GM12878 (cell line): ENCODE measurements at regions not wholly inside any gene's neighbourhood (a gene's known extent, or its start where the extent isn't known, plus 50 kb on each side); places are given as distances from the start of the nearest gene placed in this dataset.

Source experiments
- ATAC-seq: fragments of 200-7000 bp; cut with Tn5 transposase; 3 replicates; pipeline ENCODE4 v1.9.1; 2020; ENCODE audit warnings: mild to moderate bottlenecking, moderate library complexity
- BruUV-seq: library from RNA; stranded (reverse); fragments of 400-500 nt; replicated peaks from 2 replicates; lab custom pipeline; 2021; lab: Mats Ljungman, UMichigan
- CTCF ChIA-PET: fragments of 300-600 bp; sonication (Branson Sonifier 250); formaldehyde crosslinking; extraction: SDS; loops from one replicate; lab custom pipeline; 2021; ENCODE audit warnings: inconsistent platforms; lab: Yijun Ruan, JAX
- POLR2A ChIA-PET: fragments of 350-600 bp; formaldehyde crosslinking; extraction: SDS; loops from one replicate; lab custom pipeline; 2021; ENCODE audit warnings: inconsistent platforms; lab: Charles Lee
- RAD21 ChIA-PET: fragments of 300-600 bp; sonication (Branson Sonifier 250); formaldehyde crosslinking; loops from one replicate; lab custom pipeline; 2023; ENCODE audit warnings: antibody characterized with exemption; ENCODE audit not compliant: unreplicated experiment; lab: Charles Lee
- SMC1A ChIA-PET: fragments of 300-600 bp; sonication (Branson Sonifier 250); formaldehyde crosslinking; loops from one replicate; lab custom pipeline; 2023; ENCODE audit not compliant: unreplicated experiment, uncharacterized antibody; lab: Charles Lee
- DNase-seq: peaks from one replicate; pipeline ENCODE4 v3.0.0-alpha.2; 2011; ENCODE audit warnings: low read depth, low spot score
- FAIRE-seq: peaks from 3 replicates; lab custom pipeline; 2011; peaks lifted over from hg19 to GRCh38; lab: Jason Lieb, UNC
- H2AFZ ChIP-seq: 2 replicates; pipeline ENCODE4 v1.6.0; 2011; ENCODE audit warnings: low read depth, low read length, control low read depth; ENCODE audit not compliant: control insufficient read depth
- H3K27ac ChIP-seq: 2 replicates; pipeline ENCODE4 v1.5.1; 2011; ENCODE audit warnings: control low read depth; ENCODE audit not compliant: control insufficient read depth, insufficient read depth
- H3K27me3 ChIP-seq, 2 experiments: replicated peaks in 1 of 2; 2 replicates each; pipeline versions ENCODE4 v1.6.0 to v1.6.1; 2011; ENCODE audit warnings: low read length in 1 of 2; ENCODE audit not compliant: control insufficient read depth in 2 of 2, insufficient read depth in 2 of 2
- H3K36me3 ChIP-seq, 2 experiments: 2 replicates each; pipeline ENCODE4 v1.5.1; 2011; ENCODE audit warnings: low read length in 1 of 2; ENCODE audit not compliant: control insufficient read depth in 2 of 2, insufficient read depth in 2 of 2
- H3K4me1 ChIP-seq: 2 replicates; pipeline ENCODE4 v1.6.1; 2011; ENCODE audit warnings: mild to moderate bottlenecking, low read length, moderate library complexity, mixed read lengths; ENCODE audit not compliant: control insufficient read depth, insufficient read depth
- H3K4me2 ChIP-seq: 2 replicates; pipeline ENCODE4 v1.6.0; 2011; ENCODE audit warnings: control low read depth; ENCODE audit not compliant: control insufficient read depth, insufficient read depth
- H3K4me3 ChIP-seq: fragments of 200-600 bp; sonication (generic); 2 replicates; pipeline ENCODE4 v1.5.1; 2016
- H3K79me2 ChIP-seq: 2 replicates; pipeline ENCODE4 v1.6.0; 2011; ENCODE audit warnings: low read length; ENCODE audit not compliant: control insufficient read depth, insufficient read depth
- H3K9ac ChIP-seq: 2 replicates; pipeline ENCODE4 v1.8.0; 2011; ENCODE audit warnings: low read length, control low read depth, mixed read lengths; ENCODE audit not compliant: control insufficient read depth, insufficient read depth
- H3K9me3 ChIP-seq: replicated peaks from 3 replicates; pipeline ENCODE4 v1.5.1; 2011; ENCODE audit warnings: mild to moderate bottlenecking, low read length; ENCODE audit not compliant: control insufficient read depth, insufficient read depth
- H4K20me1 ChIP-seq: 2 replicates; pipeline ENCODE4 v1.6.0; 2011; ENCODE audit not compliant: control insufficient read depth, insufficient read depth
- CBFB ChIP-seq: IDR thresholded peaks from 2 replicates; pipeline ENCODE4 v1.6.1; 2016; ENCODE audit warnings: antibody characterized with exemption, low read depth
- DPF2 ChIP-seq: fragments of 450-650 bp; IDR thresholded peaks from 2 replicates; pipeline ENCODE4 v1.6.1; 2017; ENCODE audit warnings: mild to moderate bottlenecking
- HCFC1 ChIP-seq: fragments of 150-350 bp; IDR thresholded peaks from 2 replicates; pipeline ENCODE4 v1.6.1; 2014; ENCODE audit warnings: low read length
- IRF4 ChIP-seq: IDR thresholded peaks from 2 replicates; pipeline ENCODE4 v1.6.1; 2011; ENCODE audit warnings: low read depth, low read length
- MTA2 ChIP-seq: fragments of 450-650 bp; IDR thresholded peaks from 2 replicates; pipeline ENCODE4 v1.6.1; 2016; ENCODE audit warnings: low read depth, mild to moderate bottlenecking, moderate library complexity
- MYC ChIP-seq: IDR thresholded peaks from 2 replicates; pipeline ENCODE4 v1.6.1; 2011; ENCODE audit warnings: mild to moderate bottlenecking, low read length, moderate library complexity, inconsistent platforms; ENCODE audit not compliant: insufficient read depth, insufficient replicate concordance, insufficient read length, severe bottlenecking
- NBN ChIP-seq: fragments of 450-650 bp; IDR thresholded peaks from 2 replicates; pipeline ENCODE4 v1.6.1; 2016
- ZNF207 ChIP-seq: fragments of 450-650 bp; IDR thresholded peaks from 2 replicates; pipeline ENCODE4 v1.6.1; 2014; ENCODE audit warnings: antibody characterized with exemption, mild to moderate bottlenecking, borderline replicate concordance
- ZNF384 ChIP-seq: IDR thresholded peaks from 2 replicates; pipeline ENCODE4 v1.6.1; 2012; ENCODE audit warnings: low read depth, mild to moderate bottlenecking, low read length, improper control_type of control experiment, borderline replicate concordance
- WGBS: methylation state at CpG from one replicate; pipeline ENCODE4 v1.1.6; 2016; ENCODE audit warnings: low lambda C conversion rate; ENCODE audit not compliant: insufficient replicate concordance, insufficient coverage; ENCODE audit errors: missing lambda C conversion rate; 5-methylcytosine and 5-hydroxymethylcytosine counted together
- in situ Hi-C: fragments of 300-500 bp; cut with MboI; formaldehyde crosslinking; loops from 9 replicates; pipeline ENCODE4 v1.14.3; 2018; ENCODE audit warnings: mixed read lengths
- intact Hi-C: fragments of 100-400 bp; cut with micrococcal nuclease; formaldehyde crosslinking; loops from one replicate; pipeline ENCODE4 v1.14.2; 2022; ENCODE audit not compliant: unreplicated experiment
- TF ChIP-seq, protein P1 (sequence below): fragments of 450-650 bp; IDR thresholded peaks from 2 replicates; pipeline ENCODE4 v1.6.1; 2017; ENCODE audit warnings: mild to moderate bottlenecking, low read depth, inconsistent platforms; ENCODE audit not compliant: poor library complexity, severe bottlenecking
- TF ChIP-seq, protein P2 (sequence below): IDR thresholded peaks from 2 replicates; pipeline ENCODE4 v1.6.1; 2011; ENCODE audit warnings: borderline replicate concordance, low read depth, mild to moderate bottlenecking, moderate library complexity, low read length; ENCODE audit not compliant: insufficient read depth, poor library complexity, severe bottlenecking

DNA sequence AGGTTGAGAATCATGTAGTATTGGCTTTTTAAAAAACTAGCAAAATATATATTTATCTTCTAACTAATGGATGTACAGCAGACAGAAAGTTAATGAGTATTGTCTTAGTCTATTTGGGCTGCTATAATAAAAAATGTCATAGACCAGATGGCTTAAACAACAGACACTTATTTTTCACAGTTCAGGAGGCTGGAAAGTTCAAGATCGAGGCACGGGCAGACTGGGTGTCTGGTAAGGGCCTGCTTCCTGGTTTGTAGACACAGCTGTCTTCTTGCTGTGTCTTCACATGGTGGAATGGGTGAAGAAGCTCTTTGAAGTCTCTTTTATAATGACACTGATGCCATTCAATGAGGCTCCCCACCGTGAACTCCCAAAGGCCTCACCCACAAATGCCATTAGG, 70.1 kb upstream of the KRR1 start:
- DNase-seq = no peak
- Histone ChIP-seq H3K27ac (no peak overlapping the region), H3K79me2 (no peaks in the 10 kb centered on the region), H3K4me1 (no peaks in the 10 kb centered on the region), H4K20me1 (no peaks in the 10 kb centered on the region), H2AFZ (no peak overlapping the region), H3K4me3 (no peak overlapping the region), H3K36me3 (no peaks in the 10 kb centered on the region), H3K4me2 (no peak overlapping the region), H3K9ac (no peak overlapping the region), H3K9me3 (no peaks in the 10 kb centered on the region), H3K27me3 (no peaks in the 10 kb centered on the region)
- TF ChIP-seq NBN = no peak
- TF ChIP-seq MYC = no peak
- TF ChIP-seq DPF2 = no peak
- TF ChIP-seq IRF4 = no peak
- no peak for TF ChIP-seq CBFB
- no peak for TF ChIP-seq ZNF384
- no peak for TF ChIP-seq MTA2
- TF ChIP-seq, protein P1, sequence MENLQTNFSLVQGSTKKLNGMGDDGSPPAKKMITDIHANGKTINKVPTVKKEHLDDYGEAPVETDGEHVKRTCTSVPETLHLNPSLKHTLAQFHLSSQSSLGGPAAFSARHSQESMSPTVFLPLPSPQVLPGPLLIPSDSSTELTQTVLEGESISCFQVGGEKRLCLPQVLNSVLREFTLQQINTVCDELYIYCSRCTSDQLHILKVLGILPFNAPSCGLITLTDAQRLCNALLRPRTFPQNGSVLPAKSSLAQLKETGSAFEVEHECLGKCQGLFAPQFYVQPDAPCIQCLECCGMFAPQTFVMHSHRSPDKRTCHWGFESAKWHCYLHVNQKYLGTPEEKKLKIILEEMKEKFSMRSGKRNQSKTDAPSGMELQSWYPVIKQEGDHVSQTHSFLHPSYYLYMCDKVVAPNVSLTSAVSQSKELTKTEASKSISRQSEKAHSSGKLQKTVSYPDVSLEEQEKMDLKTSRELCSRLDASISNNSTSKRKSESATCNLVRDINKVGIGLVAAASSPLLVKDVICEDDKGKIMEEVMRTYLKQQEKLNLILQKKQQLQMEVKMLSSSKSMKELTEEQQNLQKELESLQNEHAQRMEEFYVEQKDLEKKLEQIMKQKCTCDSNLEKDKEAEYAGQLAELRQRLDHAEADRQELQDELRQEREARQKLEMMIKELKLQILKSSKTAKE = no peak
- TF ChIP-seq HCFC1 = no peak
- TF ChIP-seq, protein P2, sequence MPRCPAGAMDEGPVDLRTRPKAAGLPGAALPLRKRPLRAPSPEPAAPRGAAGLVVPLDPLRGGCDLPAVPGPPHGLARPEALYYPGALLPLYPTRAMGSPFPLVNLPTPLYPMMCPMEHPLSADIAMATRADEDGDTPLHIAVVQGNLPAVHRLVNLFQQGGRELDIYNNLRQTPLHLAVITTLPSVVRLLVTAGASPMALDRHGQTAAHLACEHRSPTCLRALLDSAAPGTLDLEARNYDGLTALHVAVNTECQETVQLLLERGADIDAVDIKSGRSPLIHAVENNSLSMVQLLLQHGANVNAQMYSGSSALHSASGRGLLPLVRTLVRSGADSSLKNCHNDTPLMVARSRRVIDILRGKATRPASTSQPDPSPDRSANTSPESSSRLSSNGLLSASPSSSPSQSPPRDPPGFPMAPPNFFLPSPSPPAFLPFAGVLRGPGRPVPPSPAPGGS = no peak
- TF ChIP-seq ZNF207 = no peak
- ChIA-PET SMC1A (interaction anchor here (0.6 to 2.2 kb wide), 6 partner anchors 10 to 456 kb away, joined by 3 to 11 read pairs (median 3); no protein-coding TSS in a partner anchor), RAD21 (interaction anchor here (1.0 kb wide), 1 partner anchor 60 kb away, joined by 3 read pairs; no protein-coding TSS in a partner anchor), POLR2A (interaction anchor here (1.0 kb wide), 1 partner anchor 450 kb away, joined by 3 read pairs; the partner anchor contains the start of gene PHLDA1), CTCF (interaction anchor here (0.7 to 2.2 kb wide), 3 partner anchors 9 to 326 kb away, joined by 3 to 7 read pairs (median 4); no protein-coding TSS in a partner anchor)
- BruUV-seq = no TSS peak
- ATAC-seq = no peak; the same call in 2 of the 3 replicates
- in situ Hi-C loops (no loop called here), intact Hi-C loops (no loop called here)
- 54% methylated on average over 3 of the region's 3 CpGs for WGBS
- FAIRE-seq = no peak
